ENCODE measurements at regions not wholly inside any gene's neighbourhood (a gene's known extent, or its start where the extent isn't known, plus 50 kb on each side); places are given as distances from the start of the nearest gene placed in this dataset.

DNA sequence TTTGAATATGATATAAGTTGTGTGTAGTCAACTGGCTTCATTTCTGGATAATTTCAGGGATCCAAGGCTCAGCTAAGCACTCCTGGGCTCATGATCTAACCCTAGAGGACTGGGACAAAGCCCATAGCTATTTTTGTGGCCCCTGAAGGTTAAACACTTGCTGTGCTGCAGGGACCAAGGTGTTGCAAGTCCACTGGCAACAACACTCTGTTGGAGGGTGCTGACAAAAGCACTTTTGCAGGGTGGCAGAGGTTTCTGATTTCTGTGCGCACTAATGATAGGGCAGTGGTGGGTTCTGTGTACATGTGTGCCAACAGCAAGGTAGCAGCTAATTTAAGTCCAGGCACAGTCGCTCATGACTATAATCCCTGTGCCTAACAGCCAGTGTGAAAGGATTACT, 445.3 kb upstream of the SYNCRIP start:
- TF ChIP-seq POLR2A (IDR thresholded peaks at IDR 0.05) = no peak
- TF ChIP-seq POLR2AphosphoS5 (IDR thresholded peaks at IDR 0.05) = no peak

Data from prostate gland (tissue), 1 donor.